Progenitor cell of endocrine pancreas (in vitro differentiated cells): ENCODE measurements at regions not wholly inside any gene's neighbourhood (a gene's known extent, or its start where the extent isn't known, plus 50 kb on each side); places are given as distances from the start of the nearest gene placed in this dataset.

ENCODE experiments used
- DNase-seq: peaks from one replicate; pipeline ENCODE4 v3.0.0; 2021; ENCODE audit warnings: low spot score; ENCODE audit not compliant: unreplicated experiment
- H3K27ac Mint-ChIP-seq: 2 replicates; pipeline ENCODE4 v1.8.0; 2021; ENCODE audit warnings: mild to moderate bottlenecking, moderate library complexity, mixed read lengths
- H3K27me3 Mint-ChIP-seq: 2 replicates; pipeline ENCODE4 v1.8.0; 2021; ENCODE audit warnings: mixed read lengths
- H3K36me3 Mint-ChIP-seq: 2 replicates; pipeline ENCODE4 v1.8.0; 2022; ENCODE audit warnings: mixed read lengths; ENCODE audit not compliant: insufficient read depth
- H3K4me1 Mint-ChIP-seq: 2 replicates; pipeline ENCODE4 v1.8.0; 2021; ENCODE audit warnings: low read depth, mixed read lengths
- H3K4me3 Mint-ChIP-seq: 2 replicates; pipeline ENCODE4 v1.8.0; 2021; ENCODE audit warnings: low read depth, mild to moderate bottlenecking, moderate library complexity, mixed read lengths
- H3K9me3 Mint-ChIP-seq: 2 replicates; pipeline ENCODE4 v1.8.0; 2021; ENCODE audit warnings: low read depth, mixed read lengths
- TF ChIP-seq, protein P1 (sequence below): fragments of 200-600 bp; sonication (generic); IDR thresholded peaks from one replicate; pipeline ENCODE4 v1.5.0; 2021; ENCODE audit warnings: antibody characterized with exemption, mild to moderate bottlenecking; ENCODE audit not compliant: unreplicated experiment

DNA sequence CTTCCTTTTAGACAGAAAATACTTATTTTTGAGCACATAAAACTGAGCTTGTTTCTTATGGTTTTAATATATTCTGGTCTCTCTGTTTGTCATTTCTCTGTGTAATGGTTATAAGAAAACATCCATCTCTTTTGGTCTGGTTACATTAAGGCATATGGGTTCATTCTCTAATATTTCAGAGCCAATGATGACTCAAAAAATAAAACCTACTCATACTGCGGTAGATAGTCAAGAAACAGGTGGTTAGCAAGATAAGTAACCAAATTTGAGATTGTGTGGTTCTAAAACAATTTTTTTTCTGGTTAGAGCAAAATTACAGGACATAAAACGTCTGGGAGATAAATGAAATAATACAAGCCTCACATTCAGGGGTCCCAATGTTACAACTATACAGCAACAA lies 654.5 kb downstream of the STIM2 start:
- TF ChIP-seq, protein P1, sequence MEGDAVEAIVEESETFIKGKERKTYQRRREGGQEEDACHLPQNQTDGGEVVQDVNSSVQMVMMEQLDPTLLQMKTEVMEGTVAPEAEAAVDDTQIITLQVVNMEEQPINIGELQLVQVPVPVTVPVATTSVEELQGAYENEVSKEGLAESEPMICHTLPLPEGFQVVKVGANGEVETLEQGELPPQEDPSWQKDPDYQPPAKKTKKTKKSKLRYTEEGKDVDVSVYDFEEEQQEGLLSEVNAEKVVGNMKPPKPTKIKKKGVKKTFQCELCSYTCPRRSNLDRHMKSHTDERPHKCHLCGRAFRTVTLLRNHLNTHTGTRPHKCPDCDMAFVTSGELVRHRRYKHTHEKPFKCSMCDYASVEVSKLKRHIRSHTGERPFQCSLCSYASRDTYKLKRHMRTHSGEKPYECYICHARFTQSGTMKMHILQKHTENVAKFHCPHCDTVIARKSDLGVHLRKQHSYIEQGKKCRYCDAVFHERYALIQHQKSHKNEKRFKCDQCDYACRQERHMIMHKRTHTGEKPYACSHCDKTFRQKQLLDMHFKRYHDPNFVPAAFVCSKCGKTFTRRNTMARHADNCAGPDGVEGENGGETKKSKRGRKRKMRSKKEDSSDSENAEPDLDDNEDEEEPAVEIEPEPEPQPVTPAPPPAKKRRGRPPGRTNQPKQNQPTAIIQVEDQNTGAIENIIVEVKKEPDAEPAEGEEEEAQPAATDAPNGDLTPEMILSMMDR = no peak
- H3K4me3 Mint-ChIP-seq = no peak overlapping the region
- no peak overlapping the region for H3K27ac Mint-ChIP-seq
- no peaks in the 10 kb centered on the region for H3K9me3 Mint-ChIP-seq
- H3K27me3 Mint-ChIP-seq = no peaks in the 10 kb centered on the region
- DNase-seq = no peak
- H3K4me1 Mint-ChIP-seq = no peaks in the 10 kb centered on the region
- H3K36me3 Mint-ChIP-seq = no peaks in the 10 kb centered on the region

DNA sequence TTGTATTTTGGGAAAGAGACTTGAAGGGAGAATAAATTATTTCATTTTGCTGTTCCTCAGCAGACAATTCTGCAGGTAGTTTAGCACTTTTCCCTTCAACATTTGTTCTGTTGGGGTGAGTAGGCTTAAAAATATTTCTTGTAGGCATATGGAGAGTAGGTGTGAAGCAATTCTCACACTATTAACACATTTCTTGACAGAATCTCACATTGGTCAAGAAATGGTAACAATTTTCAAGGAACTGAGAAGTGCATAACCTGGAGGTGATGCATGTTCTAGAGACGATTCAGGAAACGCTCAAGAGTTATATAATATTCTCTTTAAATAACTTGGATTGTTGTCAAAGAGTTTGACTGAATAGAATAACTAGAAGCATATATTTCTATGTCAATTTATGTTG lies 658.2 kb downstream of the STIM2 start:
- no peaks in the 10 kb centered on the region for H3K36me3 Mint-ChIP-seq
- H3K27me3 Mint-ChIP-seq = no peaks in the 10 kb centered on the region
- TF ChIP-seq, protein P1 = no peak
- no peaks in the 10 kb centered on the region for H3K9me3 Mint-ChIP-seq
- no peak overlapping the region for H3K27ac Mint-ChIP-seq
- no peak overlapping the region for H3K4me3 Mint-ChIP-seq
- no peak for DNase-seq
- peaks cover 3% of the 10 kb centered on the region for H3K4me1 Mint-ChIP-seq

DNA sequence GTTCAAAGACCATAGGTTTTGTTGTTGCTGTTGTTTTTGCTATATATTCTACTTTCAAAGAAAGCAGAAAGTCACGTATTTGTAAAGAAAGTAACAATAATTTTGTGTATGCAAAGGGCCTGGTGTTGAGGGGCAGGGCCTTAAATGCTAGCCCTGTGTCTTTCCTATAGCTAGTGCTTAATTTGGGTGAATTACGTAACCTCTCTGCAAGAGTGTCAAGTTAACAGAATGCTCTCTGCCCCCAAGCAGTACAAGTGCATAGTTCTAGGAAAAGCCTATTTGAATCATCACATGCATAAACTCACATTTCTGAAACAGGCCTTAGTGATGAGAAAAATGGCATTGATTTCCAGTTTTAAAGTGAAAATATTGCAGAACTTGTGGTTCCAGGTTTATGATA lies 663.6 kb downstream of the STIM2 start:
- no peak for DNase-seq
- TF ChIP-seq, protein P1 = no peak
- no peak overlapping the region for H3K4me3 Mint-ChIP-seq
- H3K27ac Mint-ChIP-seq = no peak overlapping the region
- H3K9me3 Mint-ChIP-seq = no peaks in the 10 kb centered on the region
- peaks cover 3% of the 10 kb centered on the region for H3K4me1 Mint-ChIP-seq
- no peaks in the 10 kb centered on the region for H3K36me3 Mint-ChIP-seq
- H3K27me3 Mint-ChIP-seq = no peaks in the 10 kb centered on the region

DNA sequence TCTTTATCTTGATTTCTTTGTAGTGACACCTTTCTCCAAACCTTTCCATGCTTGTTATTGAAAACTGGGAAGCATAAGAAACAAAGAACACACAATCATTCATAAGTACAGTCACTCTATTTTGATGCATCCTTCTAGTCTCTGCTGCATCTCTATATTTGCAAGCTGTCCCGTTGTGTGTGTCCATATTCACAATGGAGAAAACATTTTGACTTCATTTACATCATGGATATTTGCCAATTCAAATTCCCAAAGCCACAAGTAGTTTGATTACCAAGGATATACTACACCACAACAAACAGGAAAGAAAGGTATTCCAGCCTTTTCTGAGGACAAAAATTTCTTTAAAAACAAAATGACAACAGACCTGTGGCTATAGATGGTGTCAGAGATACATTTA lies 673.8 kb downstream of the STIM2 start:
- Mint-ChIP-seq H3K27ac (no peak overlapping the region), H3K9me3 (no peaks in the 10 kb centered on the region), H3K4me1 (no peaks in the 10 kb centered on the region), H3K36me3 (no peaks in the 10 kb centered on the region), H3K27me3 (no peaks in the 10 kb centered on the region), H3K4me3 (no peak overlapping the region)
- no peak for DNase-seq
- TF ChIP-seq, protein P1 = no peak

DNA sequence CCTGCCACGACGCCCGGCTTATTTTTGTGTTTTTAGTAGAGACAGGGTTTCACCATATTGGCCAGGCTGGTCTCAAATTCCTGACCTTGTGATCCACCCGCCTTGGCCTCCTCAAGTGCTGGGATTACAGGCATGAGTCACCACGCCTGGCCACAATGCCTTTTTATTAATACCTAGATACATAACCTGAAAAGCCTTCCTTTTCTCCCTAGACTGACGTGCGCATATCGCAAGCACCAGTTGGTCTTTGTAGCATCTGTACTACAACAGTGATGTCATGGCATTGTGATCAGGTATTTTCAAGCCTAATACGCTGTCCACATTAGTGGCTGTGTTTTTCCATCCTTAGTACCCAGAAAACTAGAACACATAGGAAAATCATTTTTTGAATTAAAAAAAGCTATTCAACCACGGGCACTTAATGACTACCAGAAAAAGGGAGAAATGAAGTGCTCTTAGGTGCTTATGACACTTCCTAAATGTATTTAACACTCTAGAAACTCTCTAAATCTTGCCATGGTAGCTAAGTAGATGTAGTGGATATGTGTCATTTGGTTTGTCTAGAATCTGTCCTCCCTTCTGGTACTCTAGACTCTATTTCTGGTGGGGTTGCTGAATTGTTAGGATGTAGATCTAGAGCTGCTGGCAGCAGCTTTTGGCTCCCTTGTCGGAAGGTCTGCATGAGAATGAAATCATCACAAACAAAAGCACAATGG lies 707.8 kb downstream of the STIM2 start:
- H3K27me3 Mint-ChIP-seq = no peaks in the 10 kb centered on the region
- no peaks in the 10 kb centered on the region for H3K9me3 Mint-ChIP-seq
- no peaks in the 10 kb centered on the region for H3K36me3 Mint-ChIP-seq
- TF ChIP-seq, protein P1 = no peak
- H3K27ac Mint-ChIP-seq = no peak overlapping the region
- H3K4me1 Mint-ChIP-seq = no peaks in the 10 kb centered on the region
- DNase-seq = no peak
- H3K4me3 Mint-ChIP-seq = no peak overlapping the region
